Amniotic epithelial cell (primary cell): ENCODE measurements at regions not wholly inside any gene's neighbourhood (a gene's known extent, or its start where the extent isn't known, plus 50 kb on each side); places are given as distances from the start of the nearest gene placed in this dataset.
A peak's percentile ranks its signal among the peaks of the same experiment; 100 is the strongest.

Source experiments
- DNase-seq: peaks from one replicate; pipeline ENCODE4 v3.0.0-alpha.2; 2010; ENCODE audit warnings: low read depth

DNA sequence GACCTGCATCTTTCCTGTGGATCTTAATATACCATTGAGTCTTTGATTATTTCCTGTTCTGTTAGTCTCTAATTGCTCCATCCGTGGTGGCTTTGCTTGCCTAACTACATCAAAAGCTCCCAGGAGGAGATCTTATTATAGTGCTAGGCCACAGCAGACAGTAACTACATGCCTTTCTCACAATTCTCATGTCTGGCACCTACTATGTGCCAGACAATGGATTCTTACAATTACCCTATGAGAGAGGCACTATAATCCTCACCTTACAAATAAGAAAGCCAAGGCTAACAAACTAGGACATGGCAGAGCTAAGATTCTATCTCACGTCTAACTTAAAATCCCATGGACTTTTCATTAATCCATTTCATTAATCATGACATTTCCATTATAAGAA is 70.3 kb upstream of the TARS1 start:
- no peak for DNase-seq

DNA sequence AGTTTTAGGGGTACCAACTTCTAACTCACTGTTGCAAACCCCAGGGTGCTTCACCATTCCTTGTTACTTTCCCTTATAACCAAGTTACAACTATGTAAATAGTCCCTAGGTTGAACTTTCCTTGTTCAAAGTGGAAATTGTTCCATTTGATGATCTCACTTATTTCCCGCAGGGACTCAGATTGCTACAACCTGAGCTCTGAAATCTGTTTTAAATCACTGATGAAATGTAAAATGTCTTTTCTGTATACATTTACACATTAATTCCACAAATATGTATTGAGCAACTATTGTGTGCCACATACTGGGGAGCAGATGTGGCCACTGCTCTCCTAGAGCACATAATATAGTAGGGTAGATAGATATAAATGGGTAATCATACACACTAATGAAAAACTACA is 69.1 kb upstream of the TARS1 start:
- peak; percentile 67 for DNase-seq

DNA sequence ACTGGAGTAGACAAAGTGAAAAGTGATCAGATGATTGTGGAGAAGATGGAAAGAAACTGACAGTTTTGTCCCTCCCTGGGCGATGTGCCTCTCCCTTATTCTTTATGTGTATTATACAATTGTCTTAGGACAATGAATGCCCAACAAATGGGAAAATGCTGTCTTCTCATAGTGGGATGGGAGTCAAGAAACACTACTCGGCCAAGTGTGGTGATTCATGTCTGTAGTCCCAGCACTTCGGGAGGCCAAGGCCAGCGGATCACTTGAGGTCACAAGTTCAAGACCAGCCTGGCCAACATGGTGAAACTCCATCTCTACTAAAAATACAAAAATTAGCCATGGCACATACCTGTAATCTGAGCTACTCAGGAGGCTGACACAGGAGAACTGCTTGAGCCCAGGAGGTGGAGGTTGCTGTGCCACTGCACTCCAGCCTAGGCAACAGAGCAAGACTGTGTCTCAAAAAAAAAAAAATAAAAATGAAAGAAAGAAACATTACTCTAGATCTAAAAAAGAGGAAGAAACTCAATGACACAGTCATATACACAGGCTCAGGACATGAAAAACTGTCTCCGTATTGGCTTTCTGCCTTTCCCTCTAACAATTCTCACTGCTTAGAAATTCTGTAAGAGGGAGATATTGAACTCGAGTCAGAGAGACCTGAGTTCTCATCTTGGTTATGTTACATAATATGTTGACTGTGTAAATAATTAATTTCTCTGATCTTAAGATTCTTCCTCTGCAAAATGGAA is 67.9 kb upstream of the TARS1 start:
- no peak for DNase-seq

DNA sequence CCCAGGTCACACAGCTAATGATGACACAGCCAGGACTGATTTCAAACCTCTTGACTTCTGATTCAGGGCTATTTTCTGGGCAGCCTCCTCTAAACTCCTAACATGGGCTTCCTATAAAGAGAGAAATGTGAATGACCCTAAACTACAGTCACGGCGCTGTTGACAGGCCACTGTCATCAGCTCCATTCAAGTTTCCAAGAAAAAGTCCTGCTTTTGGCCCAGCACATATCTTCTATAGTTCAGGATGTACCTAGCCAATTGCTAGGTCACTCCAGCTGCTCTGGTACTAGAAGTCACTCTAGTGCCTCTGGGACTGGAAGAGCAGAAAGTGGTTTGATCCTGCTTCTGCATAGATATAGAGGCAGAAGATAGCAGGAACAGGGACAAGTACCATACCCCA is 64.9 kb upstream of the TARS1 start:
- no peak for DNase-seq

DNA sequence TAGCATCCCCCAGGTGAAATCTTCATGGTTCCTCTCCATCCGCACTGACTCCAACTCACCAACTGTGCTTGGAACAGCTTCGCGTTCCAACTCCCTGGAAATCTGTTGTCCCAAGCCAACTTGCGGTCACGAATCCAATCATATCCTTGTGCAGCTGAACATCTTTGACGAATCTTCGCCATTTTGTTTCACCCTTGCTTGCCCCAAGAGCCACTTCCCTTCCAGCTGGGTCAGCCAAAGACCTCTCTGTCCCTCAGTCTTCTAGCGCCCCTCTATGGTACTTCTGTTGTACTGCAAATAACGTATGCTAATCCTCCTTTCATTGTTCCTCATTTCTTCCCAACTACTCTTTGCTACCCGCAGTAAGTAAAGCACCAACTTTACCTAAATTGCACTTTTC is 61.0 kb upstream of the TARS1 start:
- DNase-seq, result peak; percentile 64

DNA sequence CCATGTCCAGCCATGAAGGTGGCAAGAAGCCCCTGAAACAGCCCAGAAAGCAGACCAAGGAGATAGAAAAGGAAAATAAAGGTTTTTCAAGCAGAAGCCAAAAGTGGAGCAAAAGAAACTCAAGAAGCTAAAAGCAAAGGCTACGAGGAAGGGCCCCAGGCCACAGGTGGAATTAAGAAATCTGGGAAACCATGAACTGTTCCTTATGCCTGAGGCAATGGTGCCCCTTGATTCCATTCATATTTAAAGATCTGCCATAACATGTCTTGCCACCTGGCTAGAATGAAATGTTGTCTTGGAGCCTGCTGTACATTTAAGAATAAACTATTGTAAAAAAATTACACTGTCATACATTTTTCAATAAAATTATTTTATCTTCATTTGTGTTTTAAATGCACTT is 59.5 kb upstream of the TARS1 start:
- DNase-seq, result no peak
